ENCODE measurements at regions not wholly inside any gene's neighbourhood (a gene's known extent, or its start where the extent isn't known, plus 50 kb on each side); places are given as distances from the start of the nearest gene placed in this dataset.

DNA sequence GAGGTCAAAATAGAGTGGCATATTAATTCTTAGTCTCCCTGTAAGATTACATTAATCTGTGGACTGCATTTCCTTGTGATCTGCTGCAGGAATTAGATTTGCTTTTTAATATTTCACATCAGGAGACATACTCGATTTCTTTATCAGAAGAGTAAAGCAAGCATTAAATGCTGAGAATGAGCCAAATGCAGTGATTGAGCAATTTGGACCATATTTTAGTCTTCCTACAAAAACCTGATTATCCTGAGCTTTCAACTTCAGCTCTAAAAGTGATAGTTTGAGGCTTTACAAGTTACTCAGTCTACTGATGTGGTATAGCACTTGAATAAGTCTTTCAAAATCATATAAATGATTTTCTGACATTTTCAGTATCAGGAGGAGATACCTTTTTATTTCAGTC lies 774.3 kb upstream of the RAB6C start:
- no peak for TF ChIP-seq EZH2 (IDR thresholded peaks at IDR 0.05; ENCODE audit: borderline replicate concordance)
- TF ChIP-seq, protein P1, sequence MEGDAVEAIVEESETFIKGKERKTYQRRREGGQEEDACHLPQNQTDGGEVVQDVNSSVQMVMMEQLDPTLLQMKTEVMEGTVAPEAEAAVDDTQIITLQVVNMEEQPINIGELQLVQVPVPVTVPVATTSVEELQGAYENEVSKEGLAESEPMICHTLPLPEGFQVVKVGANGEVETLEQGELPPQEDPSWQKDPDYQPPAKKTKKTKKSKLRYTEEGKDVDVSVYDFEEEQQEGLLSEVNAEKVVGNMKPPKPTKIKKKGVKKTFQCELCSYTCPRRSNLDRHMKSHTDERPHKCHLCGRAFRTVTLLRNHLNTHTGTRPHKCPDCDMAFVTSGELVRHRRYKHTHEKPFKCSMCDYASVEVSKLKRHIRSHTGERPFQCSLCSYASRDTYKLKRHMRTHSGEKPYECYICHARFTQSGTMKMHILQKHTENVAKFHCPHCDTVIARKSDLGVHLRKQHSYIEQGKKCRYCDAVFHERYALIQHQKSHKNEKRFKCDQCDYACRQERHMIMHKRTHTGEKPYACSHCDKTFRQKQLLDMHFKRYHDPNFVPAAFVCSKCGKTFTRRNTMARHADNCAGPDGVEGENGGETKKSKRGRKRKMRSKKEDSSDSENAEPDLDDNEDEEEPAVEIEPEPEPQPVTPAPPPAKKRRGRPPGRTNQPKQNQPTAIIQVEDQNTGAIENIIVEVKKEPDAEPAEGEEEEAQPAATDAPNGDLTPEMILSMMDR (IDR thresholded peaks at IDR 0.05; ENCODE audit: poor library complexity), result no peak
- no peak for TF ChIP-seq EZH2phosphoT487 (IDR thresholded peaks at IDR 0.05; ENCODE audit: low read depth, severe bottlenecking, unreplicated experiment)
